GM13977 (cell line): ENCODE measurements at regions not wholly inside any gene's neighbourhood (a gene's known extent, or its start where the extent isn't known, plus 50 kb on each side); places are given as distances from the start of the nearest gene placed in this dataset.

Source experiments
- DNase-seq: peaks from one replicate; pipeline ENCODE4 v3.0.0; 2012; ENCODE audit warnings: low spot score
- in situ Hi-C: fragments of 300-500 bp; cut with MboI; formaldehyde crosslinking; loops from one replicate; pipeline ENCODE4 v1.12.0; 2022; ENCODE audit warnings: low sequenced_read_pairs, low pct_unique_long_range_greater_than_20kb, mixed read lengths, inconsistent platforms; ENCODE audit not compliant: unreplicated experiment
- TF ChIP-seq, protein P1 (sequence below): IDR thresholded peaks from 2 replicates; pipeline ENCODE4 v1.5.1; 2012; ENCODE audit warnings: mild to moderate bottlenecking, control low read depth; ENCODE audit not compliant: insufficient read depth; ENCODE audit errors: extremely low read depth, missing control alignments

DNA sequence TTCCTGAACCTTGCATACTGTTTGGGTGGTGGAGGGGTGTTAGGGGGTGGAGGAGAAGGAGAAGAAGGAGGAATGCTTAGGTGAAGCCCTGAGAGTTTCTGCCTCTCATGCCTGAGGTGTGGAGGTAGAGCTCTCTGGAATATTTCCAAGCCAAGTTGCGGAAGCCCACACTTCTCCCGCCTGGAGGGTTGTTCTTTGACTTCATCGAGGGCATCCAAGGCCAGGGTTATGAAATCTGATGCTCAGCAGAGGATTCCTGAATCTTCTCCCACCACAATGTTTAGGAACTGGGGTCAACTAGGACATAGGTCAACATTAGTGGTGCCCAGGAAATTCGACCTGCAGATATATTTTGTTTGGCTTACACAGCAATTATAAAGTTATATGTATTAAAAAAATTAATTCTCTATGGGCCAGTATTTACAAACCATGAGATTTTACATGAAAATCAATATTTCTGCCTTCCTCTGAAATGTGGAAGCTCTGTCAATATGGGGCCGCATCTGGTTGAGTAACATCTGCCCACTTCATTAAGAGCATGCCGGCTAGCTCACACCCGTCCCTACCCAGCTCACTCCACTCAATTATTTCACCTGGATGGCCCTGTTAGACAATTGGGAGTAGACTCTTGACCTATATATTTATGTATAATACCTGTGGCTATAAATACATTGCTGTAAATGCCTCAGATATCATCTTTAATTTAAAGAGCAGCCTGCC, 257.1 kb upstream of the ZFP64 start:
- DNase-seq = no peak
- in situ Hi-C loops = no loop called here
- TF ChIP-seq, protein P1, sequence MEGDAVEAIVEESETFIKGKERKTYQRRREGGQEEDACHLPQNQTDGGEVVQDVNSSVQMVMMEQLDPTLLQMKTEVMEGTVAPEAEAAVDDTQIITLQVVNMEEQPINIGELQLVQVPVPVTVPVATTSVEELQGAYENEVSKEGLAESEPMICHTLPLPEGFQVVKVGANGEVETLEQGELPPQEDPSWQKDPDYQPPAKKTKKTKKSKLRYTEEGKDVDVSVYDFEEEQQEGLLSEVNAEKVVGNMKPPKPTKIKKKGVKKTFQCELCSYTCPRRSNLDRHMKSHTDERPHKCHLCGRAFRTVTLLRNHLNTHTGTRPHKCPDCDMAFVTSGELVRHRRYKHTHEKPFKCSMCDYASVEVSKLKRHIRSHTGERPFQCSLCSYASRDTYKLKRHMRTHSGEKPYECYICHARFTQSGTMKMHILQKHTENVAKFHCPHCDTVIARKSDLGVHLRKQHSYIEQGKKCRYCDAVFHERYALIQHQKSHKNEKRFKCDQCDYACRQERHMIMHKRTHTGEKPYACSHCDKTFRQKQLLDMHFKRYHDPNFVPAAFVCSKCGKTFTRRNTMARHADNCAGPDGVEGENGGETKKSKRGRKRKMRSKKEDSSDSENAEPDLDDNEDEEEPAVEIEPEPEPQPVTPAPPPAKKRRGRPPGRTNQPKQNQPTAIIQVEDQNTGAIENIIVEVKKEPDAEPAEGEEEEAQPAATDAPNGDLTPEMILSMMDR = no peak

GRCh38 chr20:52447225-52447551, 255.6 kb upstream of the ZFP64 start:
- in situ Hi-C loops = no loop called here
- no peak for DNase-seq
- TF ChIP-seq, protein P1 = no peak

DNA sequence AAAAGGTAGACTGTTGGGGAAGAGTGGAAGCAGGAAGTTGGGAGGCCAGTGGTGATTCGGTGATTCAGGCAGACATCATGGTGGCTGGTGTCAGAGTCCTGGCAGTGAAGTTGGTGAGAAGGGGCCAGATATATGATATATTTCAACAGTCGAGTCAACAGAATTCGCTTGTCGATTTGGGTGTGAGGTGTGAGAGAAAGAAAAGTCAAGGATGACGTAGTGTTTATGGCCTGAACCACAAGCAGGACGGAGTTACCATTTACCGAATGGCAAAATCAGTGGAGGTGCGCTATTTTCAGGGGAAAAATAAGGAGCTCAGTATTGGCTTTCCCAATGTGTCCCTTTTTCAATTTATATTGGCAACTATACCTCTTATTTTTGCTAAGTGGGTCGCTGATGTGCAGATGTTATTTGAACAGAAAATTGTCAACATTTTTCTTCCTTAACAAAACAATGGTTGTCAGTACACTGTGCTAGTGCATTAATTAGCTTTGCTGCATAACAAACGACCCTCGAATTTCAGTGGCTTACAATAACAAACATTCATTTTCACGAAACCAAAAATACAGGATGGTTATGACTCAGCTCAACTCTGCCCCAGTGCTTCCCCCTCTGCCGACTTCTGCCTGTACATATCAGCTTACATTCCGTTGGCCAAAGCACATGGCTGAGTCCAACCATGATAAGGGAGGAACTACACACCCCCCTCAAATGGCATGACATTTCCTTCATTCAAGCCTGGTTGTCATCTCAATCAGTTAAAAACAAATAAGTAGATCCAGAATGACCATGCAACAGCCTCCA, 255.0 kb upstream of the ZFP64 start:
- DNase-seq = no peak
- in situ Hi-C loops = no loop called here
- TF ChIP-seq, protein P1 = no peak

GRCh38 chr20:52444455-52444854, 252.9 kb upstream of the ZFP64 start:
- TF ChIP-seq, protein P1 = no peak
- in situ Hi-C loops = no loop called here
- DNase-seq = no peak

DNA sequence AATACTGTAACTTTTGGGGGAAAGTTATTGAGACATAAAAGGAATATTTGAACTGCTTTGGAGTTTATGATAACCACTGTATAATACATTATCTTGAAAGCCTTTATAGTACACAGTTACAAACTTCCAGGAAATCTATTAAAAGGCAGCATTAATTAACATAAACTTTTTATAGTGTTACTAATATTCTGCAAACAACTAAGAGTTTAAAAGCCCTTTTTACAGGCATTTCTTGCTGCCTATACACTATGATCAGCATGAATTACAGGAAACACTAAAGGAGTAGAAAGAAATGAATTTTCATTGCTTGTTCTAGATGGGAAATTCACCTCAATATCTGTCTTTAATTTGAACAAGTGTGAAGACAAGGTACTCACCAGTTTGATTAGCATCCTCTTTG, 252.3 kb upstream of the ZFP64 start:
- in situ Hi-C loops = no loop called here

GRCh38 chr20:52441710-52442109, 250.1 kb upstream of the ZFP64 start:
- DNase-seq = no peak
- TF ChIP-seq, protein P1 = no peak
- in situ Hi-C loops = no loop called here

More for the DNA sequence above, 252.3 kb upstream of the ZFP64 start:
- TF ChIP-seq, protein P1 = no peak
- DNase-seq = no peak
